GM12874 (cell line): ENCODE measurements at regions not wholly inside any gene's neighbourhood (a gene's known extent, or its start where the extent isn't known, plus 50 kb on each side); places are given as distances from the start of the nearest gene placed in this dataset.

Source experiments
- TF ChIP-seq, protein P1 (sequence below): IDR thresholded peaks from 2 replicates; pipeline ENCODE4 v1.5.1; 2011; ENCODE audit warnings: low read depth, mild to moderate bottlenecking, control low read depth, low read length, moderate library complexity; ENCODE audit not compliant: insufficient read depth

DNA sequence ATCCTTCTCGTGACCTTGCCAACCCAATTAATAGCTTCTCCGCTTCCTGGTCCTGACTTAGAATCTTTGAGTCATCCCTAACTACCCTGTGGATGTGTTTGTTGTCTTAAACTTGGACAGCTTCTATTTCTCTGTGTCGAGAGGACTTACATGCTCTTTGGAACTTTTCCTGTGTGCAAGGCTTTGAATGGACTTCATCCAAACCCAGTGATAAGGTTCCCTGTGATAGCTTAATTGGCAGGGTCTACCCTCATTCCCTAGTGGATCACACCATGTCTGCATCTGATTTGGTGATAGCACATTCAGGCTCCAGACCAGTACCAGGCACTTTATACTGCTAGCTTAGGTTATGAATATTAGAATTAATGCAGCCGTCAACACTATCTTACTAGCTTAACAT is 378.2 kb upstream of the KAZN start:
- TF ChIP-seq, protein P1, sequence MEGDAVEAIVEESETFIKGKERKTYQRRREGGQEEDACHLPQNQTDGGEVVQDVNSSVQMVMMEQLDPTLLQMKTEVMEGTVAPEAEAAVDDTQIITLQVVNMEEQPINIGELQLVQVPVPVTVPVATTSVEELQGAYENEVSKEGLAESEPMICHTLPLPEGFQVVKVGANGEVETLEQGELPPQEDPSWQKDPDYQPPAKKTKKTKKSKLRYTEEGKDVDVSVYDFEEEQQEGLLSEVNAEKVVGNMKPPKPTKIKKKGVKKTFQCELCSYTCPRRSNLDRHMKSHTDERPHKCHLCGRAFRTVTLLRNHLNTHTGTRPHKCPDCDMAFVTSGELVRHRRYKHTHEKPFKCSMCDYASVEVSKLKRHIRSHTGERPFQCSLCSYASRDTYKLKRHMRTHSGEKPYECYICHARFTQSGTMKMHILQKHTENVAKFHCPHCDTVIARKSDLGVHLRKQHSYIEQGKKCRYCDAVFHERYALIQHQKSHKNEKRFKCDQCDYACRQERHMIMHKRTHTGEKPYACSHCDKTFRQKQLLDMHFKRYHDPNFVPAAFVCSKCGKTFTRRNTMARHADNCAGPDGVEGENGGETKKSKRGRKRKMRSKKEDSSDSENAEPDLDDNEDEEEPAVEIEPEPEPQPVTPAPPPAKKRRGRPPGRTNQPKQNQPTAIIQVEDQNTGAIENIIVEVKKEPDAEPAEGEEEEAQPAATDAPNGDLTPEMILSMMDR = no peak

DNA sequence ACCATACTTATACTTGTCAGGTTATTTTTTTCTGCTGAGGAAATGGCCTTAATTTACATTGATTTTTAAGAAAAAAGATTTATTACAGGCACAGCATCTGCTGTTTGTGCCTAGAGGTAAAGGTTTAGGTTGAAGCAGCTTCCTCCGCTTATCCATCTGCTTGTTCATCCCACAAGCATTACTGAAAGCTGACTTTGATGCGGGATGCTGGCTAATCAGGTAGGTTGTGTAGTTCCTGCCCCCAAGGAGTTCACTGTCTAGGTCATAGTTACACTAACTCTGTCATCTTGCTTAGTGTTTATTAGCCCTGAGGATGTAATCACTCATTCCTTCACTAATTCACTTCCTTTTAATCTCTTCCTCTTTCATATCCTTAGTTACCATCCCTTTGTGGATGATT is 377.7 kb upstream of the KAZN start:
- TF ChIP-seq, protein P1 = no peak

DNA sequence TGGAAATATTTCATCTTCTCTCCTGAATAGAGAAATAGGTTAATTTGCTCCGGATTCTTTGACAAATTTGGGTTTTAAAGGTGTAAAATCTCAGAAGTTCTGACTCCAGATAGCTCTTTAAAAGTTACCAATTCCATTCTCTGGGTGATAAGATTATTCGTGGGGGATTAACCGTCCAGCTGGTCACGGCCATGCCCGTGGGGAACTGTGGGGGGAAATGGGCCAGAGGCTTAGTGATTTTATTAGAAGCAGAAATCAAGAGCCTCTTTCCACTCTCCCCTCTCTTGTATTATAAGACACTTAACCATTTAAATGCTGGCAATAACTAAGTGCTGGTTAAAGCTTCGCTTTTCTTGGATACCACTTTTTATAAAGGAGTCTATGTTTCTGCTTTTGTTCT is 376.4 kb upstream of the KAZN start:
- TF ChIP-seq, protein P1 = no peak

DNA sequence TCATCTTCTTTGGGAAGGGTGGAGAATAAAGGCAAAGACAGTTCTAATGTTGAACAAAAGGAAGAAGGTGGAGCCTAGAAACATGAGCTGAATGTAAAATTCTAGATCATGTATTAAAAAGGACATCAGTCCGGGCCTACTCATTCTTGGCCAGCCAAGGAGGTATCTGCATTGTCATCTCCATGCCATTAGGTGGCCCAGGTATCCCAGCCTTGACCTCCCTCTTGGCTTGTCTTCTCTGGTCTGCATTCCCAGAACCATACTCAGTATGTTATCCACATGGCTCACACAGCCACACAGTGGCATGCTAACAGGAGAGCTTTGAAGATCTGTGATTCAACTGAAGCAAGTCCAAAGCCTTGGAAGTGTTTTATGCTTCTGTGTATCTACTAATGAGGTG is 369.8 kb upstream of the KAZN start:
- TF ChIP-seq, protein P1 = no peak

DNA sequence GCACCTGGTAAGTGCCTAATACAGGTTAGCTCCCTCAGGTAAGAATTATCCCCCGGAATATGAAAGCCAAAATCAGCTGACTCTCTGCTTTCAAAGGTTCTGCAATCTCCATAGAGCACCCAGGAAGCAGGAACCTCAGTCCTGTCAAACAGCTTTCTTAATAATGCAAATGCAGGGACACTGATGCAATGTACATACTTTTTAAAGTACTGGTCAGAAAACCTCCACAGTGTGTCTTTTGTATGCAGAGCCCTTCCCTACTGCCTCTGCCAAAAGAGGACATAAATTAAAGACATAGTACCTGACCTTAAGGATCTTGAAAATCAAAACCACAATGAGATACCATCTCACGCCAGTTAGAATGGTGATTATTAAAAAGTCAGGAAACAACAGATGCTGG is 365.0 kb upstream of the KAZN start:
- TF ChIP-seq, protein P1 = no peak

DNA sequence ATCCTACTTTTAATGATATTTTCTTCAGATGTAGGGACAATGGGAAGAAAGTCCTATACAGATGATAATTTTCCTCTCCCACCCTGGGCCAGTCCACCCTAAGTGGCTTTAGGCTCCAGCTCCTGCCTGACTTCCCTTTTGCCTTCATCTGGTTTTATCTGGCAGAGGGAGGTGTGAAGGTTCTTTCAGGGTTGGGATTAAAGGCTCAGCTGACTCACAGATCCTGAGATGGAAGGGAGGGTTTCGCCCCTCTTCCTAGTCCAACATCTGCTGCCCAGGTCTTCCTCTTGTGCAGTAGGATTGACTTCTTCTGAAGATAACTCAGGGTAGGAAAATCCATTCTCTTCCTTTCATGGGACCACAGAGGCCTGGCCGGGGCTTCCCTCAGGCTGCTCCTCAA is 362.4 kb upstream of the KAZN start:
- TF ChIP-seq, protein P1 = no peak

DNA sequence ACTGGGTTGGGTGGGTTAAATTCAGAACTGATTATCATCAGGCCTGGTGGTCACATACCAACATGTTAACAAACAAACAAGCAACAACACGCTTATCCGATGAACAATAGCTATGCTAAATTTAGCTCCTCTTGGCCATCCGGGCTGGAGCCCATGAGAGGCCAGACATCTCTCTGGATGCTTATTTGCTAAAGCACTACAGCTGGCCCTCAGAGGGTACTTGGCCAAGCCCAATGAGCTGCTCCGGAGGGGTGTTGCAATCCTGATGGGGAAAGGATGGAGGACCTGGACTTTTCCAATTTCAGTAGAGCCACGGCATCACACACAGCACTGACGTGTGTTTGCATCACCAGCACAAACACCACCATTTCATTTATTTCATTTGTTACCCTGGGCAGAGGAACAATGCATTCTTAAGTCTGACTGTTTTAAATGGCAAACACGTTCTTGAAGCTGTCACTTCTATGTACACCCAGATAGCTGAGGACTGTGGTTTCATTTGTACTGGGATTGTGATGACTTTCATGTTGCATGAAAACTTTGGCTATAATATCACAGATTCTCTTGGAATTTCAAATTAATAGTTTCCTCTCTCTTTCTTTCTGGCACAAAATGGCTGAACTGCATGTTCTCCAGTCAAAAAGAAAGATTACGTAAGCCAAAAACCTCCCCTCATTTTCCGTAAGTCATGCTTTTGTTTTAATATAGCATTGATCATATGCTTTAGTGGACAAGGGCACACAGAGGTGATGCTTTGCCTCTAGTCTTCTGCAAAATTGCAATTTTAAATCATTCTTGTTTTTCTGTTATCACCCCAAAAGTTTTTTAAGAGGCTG is 359.8 kb upstream of the KAZN start:
- TF ChIP-seq, protein P1 = no peak
